ENCODE measurements at regions not wholly inside any gene's neighbourhood (a gene's known extent, or its start where the extent isn't known, plus 50 kb on each side); places are given as distances from the start of the nearest gene placed in this dataset.

- no peak for DNase-seq (ENCODE audit: low read depth)
Observed at GRCh38 chr3:76812649-76813242, 227.2 kb upstream of the ROBO2 start.

GRCh38 chr3:76815561-76815960 lies 224.3 kb upstream of the ROBO2 start:
- DNase-seq (ENCODE audit: low read depth): no peak

DNA sequence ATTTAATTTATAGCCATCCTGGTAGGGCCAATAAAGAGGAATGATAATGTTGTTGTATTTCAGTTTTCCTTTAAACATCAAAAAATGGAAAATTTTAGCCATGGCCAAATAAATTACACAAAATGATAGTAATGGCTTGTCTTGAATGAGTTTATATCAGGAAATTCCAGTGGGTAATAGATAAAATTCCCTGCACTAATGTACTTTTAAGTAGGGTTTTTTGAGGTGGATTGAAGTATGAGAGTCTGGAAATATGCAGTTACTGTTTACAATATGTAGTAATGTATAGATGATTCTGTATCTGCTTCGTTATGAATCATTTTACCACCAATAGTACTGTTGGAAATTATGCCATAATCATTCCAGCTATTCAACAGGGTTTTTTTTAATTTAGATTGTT lies 219.4 kb upstream of the ROBO2 start:
- no peak for DNase-seq (ENCODE audit: low read depth)

DNA sequence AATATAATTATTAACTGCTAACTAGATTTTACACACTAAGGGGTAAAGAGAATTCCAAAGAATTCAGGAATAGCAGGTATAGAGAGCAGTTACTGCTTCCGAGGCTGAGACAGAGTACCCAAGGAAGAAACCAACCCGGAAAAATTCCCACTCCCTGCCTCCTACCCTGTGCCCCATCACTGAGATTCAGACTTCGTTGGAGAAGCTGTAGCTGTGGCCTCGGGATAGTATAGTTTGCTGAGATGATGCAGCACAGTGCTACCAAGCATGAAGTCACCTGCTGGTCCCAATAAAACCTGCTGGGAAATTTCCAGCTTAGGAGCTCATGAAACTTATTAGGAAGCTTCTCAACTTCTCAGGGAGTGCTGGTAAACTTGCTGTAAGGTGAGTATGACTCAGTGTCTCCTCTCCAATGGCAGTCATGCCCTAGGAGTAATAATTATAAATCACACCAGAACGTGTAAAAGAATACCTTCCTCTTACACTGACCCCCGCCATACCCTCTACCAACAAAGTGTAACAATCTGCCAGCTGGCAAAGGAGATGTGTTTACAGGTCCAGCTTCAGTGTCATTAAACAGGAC lies 215.2 kb upstream of the ROBO2 start:
- no peak for DNase-seq (ENCODE audit: low read depth)

DNA sequence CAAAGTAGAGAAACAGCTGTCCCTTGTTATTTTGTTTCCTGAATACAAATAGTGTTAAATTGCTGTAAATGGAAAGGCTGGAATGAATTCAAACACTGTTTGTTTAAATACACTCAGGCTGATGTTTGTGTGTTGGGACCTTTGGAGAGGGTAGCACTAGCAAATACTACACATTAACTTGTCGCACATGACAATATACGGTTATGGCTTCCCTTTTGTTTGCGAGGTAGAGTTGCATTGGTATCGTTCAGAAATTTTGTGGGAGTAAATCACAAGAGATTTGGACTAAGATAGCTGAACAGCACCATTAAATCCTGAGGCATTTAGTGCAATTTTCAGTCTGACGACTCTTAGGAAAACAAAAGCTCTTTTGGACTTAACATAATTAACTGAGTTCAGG lies 213.0 kb upstream of the ROBO2 start:
- DNase-seq (ENCODE audit: low read depth): no peak

GRCh38 chr3:76827701-76828226 lies 212.1 kb upstream of the ROBO2 start:
- no peak for DNase-seq (ENCODE audit: low read depth)

DNA sequence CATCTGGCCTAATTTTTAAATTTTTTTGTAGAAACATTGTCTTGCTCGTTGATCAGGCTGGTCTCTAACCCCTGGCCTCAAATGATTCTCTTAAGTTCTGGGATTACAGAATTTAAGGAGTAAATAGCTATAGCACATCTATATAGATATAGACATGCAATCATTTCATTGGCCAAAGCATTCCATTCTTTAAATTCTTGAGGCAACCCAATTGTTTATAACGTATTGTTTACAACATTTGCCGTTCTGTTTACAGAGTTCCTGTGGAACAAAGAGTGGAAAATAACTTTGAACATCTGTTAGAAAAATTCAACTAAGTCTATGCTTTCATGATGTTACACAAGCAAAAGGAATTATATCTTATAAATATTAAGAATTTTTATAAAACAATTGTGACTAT lies 205.2 kb upstream of the ROBO2 start:
- no peak for DNase-seq (ENCODE audit: low read depth)

DNA sequence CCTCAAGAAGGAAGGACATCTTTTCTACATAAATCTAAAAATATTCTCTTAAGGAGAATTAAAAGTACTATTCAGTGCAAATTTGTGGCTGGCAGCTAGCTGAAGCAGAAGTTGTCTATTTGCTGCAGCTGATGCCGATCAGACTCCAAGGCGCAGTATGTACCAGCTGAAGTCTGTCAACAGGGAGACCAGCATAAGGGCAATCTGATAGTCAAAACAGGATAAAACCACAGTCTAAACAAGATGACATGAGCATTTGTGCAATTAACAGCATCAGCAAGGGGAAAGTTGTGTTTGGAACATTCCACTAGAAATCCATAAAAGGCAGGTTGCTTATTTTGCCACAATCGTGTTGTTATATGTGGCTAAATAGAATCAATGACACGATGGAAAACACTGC lies 198.2 kb upstream of the ROBO2 start:
- DNase-seq (ENCODE audit: low read depth): no peak

GRCh38 chr3:76842216-76842615 lies 197.7 kb upstream of the ROBO2 start:
- DNase-seq (ENCODE audit: low read depth): no peak

DNA sequence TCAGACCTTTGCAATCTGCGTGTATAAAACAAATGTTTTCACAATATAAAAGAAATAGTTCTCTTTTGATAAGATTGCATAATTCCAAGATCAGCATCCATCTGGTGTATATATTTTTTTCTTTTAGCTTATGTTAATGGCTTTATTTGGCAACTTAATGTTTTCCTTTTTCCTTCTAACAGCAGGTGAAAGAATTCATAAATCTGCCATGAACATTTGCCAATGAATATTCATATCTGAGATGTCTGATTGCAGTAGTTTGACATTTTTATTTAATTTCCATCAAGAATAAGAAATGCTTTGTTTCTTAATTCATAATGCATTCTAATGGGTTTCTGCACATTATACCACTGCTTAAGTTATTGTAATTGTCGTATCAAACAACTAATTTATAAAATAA lies 184.4 kb upstream of the ROBO2 start:
- DNase-seq (ENCODE audit: low read depth): no peak

DNA sequence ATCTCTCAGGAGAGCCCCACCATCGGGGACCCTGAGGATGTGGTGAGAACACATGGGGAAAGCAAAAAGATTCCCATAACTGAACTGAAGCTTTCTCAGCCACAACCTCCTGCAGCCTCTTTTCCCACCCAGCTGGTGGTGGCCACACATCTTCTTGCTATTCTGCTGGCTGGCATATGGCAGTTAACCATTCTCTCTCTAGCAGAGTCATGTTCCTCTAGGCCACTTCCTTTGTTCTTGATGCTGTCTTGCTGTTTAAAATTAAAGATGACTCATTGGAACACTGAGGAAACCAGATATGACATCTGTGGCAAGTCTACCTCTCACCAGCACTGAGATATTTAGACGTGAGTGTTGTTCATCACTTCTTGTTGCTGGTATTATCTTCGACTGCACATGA lies 180.3 kb upstream of the ROBO2 start:
- DNase-seq (ENCODE audit: low read depth): no peak

GRCh38 chr3:76864355-76864754 lies 175.5 kb upstream of the ROBO2 start:
- no peak for DNase-seq (ENCODE audit: low read depth)

DNA sequence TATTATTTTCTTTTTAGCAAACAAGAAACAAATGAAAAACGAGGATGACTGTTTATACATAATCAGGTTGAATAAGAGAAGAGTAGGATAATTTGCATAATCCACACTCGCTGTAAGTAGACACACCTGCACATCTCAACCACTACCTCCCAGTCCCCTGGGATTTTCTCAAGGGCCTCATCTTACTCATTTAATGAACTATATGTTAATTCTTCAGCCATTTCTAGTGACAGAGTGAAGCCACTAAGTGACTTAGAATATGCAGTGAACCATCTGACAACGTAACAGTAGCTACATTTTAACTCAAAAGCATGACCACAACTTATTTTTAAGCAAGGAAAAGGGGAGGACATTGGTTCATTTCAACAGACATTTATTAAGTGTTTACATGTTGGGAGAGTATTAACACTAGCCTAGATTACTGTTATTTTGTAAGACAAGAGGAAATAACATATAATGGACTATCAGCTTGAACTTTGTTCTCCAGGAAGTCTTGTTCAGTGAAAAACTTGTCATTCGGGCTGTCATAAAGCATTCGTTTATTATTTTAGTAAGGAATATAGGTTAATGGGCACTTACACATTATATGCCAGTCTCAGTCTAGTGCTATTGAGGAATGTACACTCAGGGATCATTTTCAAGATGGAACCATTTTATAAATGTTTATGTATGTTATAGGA lies 173.0 kb upstream of the ROBO2 start:
- DNase-seq (ENCODE audit: low read depth): no peak

GRCh38 chr3:76869726-76870384 lies 170.0 kb upstream of the ROBO2 start:
- no peak for DNase-seq (ENCODE audit: low read depth)

DNA sequence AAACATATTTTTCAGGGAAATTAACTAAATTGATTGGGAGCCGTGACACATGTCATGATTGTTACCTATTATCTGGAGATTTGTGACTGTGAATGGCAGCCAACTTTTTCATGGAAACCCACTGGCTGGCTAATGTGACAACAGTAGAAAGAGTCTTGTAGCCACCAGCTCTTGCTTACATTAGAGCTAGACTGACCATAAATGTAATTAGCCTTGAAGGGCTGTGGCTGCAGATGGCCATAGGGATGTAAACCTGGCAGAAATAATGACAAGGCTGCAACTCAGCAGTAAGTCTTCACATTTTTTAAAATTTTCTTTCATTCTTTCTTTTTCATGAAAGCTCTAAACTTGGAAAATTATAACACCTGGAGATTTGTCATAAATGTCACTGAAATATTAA lies 168.2 kb upstream of the ROBO2 start:
- DNase-seq (ENCODE audit: low read depth): no peak

GRCh38 chr3:76872999-76873398 lies 166.9 kb upstream of the ROBO2 start:
- no peak for DNase-seq (ENCODE audit: low read depth)

GRCh38 chr3:76873532-76874242 lies 166.2 kb upstream of the ROBO2 start:
- DNase-seq (ENCODE audit: low read depth): no peak

DNA sequence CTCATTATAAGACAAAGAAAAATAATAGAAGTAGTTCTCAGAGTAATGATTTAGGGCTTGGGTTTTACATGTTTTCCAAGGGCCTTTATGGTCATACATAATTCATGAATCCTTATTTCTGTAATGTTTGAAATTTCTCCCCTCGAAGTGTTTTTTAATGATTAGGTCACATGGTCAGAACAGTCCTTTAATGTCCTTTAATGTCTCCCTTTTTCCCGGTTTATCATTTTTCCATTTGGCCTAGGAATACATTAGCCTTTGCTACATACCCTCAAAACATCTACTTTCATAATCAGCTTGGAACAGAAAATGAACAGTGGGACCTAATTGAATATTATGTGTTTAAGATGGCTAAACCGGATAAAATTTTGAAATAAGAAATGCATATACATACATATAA lies 159.9 kb upstream of the ROBO2 start:
- no peak for DNase-seq (ENCODE audit: low read depth)

DNA sequence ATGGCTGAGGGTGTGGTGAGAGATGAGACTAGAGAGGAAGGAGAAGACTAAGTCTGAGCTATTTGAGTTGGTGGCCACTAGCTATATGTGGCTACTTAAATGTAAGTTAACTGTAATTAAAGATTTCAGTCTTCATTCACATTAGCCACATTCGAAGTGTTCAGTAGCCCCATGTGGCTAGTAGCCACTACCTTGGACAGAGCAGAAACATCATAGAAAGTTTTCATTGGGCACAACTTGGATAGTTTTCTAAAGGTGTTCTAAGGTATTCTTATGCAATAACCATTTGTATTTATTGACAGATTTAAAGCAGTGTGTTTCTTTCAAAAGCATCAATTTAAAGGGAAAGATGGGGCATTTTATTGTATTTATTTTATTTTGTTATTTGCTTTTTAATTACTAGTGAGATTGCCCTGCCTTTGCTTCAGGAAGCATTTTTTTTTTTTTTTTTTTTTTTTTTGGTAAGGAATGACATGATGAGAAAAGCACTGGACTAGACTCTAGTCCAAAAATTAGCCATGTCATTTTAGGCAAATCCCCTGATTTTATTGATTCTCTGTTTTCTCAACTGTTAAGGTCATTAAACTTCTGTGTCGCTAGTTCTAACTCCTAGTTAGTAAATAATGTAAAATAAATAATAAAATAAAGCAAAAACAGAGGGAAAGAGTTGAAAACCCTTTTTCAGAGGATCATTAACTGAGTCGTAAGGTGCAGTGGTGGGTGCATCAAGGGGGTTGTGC lies 153.0 kb upstream of the ROBO2 start:
- no peak for DNase-seq (ENCODE audit: low read depth)

DNA sequence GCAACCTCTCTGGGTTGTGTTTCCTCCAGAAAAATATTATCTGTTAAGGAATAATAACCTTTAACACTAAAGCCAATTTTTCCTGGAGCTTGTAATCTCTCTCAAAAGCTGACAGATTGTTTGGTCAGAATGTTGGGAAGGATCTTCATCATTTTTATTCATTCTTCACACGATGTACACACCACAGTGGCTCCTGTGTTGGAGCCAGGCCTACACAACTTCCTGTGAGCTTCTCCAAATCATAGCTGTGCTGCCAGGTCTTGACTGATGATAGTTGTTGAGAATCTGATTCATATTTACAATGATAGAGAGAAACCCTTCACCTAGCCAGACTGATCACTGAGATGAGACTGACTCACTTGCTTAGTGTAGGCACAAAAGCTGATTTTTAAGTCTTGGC lies 151.0 kb upstream of the ROBO2 start:
- DNase-seq (ENCODE audit: low read depth): no peak

GRCh38 chr3:76889911-76890310 lies 150.0 kb upstream of the ROBO2 start:
- DNase-seq (ENCODE audit: low read depth): no peak

- DNase-seq (ENCODE audit: low read depth): no peak
Observed at GRCh38 chr3:76897076-76897475, 142.8 kb upstream of the ROBO2 start.
